Loucy (cell line): ENCODE measurements at regions not wholly inside any gene's neighbourhood (a gene's known extent, or its start where the extent isn't known, plus 50 kb on each side); places are given as distances from the start of the nearest gene placed in this dataset.

Source experiments
- H2AFZ ChIP-seq: fragments of 200-600 bp; sonication (generic); 2 replicates; pipeline ENCODE4 v1.6.0; 2016; ENCODE audit warnings: antibody characterized with exemption, mild to moderate bottlenecking, low read length, moderate library complexity
- H3F3A ChIP-seq: fragments of 200-600 bp; 2 replicates; pipeline ENCODE4 v1.6.0; 2016; ENCODE audit warnings: antibody characterized with exemption, low read depth, mild to moderate bottlenecking
- H3K27me3 ChIP-seq: fragments of 200-600 bp; sonication (generic); 2 replicates; pipeline ENCODE4 v1.6.1; 2014; ENCODE audit warnings: low read length, mild to moderate bottlenecking; ENCODE audit not compliant: insufficient read depth, poor library complexity, severe bottlenecking
- H3K36me3 ChIP-seq: fragments of 200-600 bp; sonication (generic); 2 replicates; pipeline ENCODE4 v1.6.1; 2016; ENCODE audit warnings: low read length; ENCODE audit not compliant: insufficient read depth
- H3K4me1 ChIP-seq: fragments of 200-600 bp; sonication (generic); 2 replicates; pipeline ENCODE4 v1.5.1; 2014; ENCODE audit warnings: low read length, mild to moderate bottlenecking; ENCODE audit not compliant: insufficient read depth, poor library complexity, severe bottlenecking
- H3K4me2 ChIP-seq: fragments of 200-600 bp; sonication (generic); 2 replicates; pipeline ENCODE4 v1.6.0; 2014; ENCODE audit warnings: antibody characterized with exemption, low read length, low read depth, mild to moderate bottlenecking; ENCODE audit not compliant: poor library complexity, severe bottlenecking
- H3K4me3 ChIP-seq: fragments of 200-600 bp; sonication (generic); 2 replicates; pipeline ENCODE4 v1.5.1; 2014; ENCODE audit warnings: low read length, mild to moderate bottlenecking, mixed read lengths; ENCODE audit not compliant: poor library complexity, severe bottlenecking
- H3K79me2 ChIP-seq: fragments of 200-600 bp; sonication (generic); 2 replicates; pipeline ENCODE4 v1.6.1; 2014; ENCODE audit warnings: low read length; ENCODE audit not compliant: insufficient read depth
- H3K9ac ChIP-seq: fragments of 200-600 bp; sonication (generic); 2 replicates; pipeline ENCODE4 v1.6.0; 2014; ENCODE audit warnings: mild to moderate bottlenecking, low read depth, low read length, moderate library complexity; ENCODE audit not compliant: poor library complexity, severe bottlenecking
- H3K9me2 ChIP-seq: fragments of 200-600 bp; sonication (generic); replicated peaks from 2 replicates; pipeline ENCODE4 v1.6.1; 2016; ENCODE audit warnings: low read depth, low read length, mixed read lengths
- H3K9me3 ChIP-seq: fragments of 200-600 bp; sonication (generic); 2 replicates; pipeline ENCODE4 v1.6.1; 2014; ENCODE audit warnings: mild to moderate bottlenecking, antibody characterized with exemption, low read length, low read depth; ENCODE audit not compliant: insufficient read depth
- H4K20me1 ChIP-seq: fragments of 200-600 bp; sonication (generic); 2 replicates; pipeline ENCODE4 v1.6.0; 2014; ENCODE audit warnings: antibody characterized with exemption, low read length, mild to moderate bottlenecking; ENCODE audit not compliant: insufficient read depth, poor library complexity, severe bottlenecking
- EZH2phosphoT487 ChIP-seq: fragments of 200-600 bp; IDR thresholded peaks from 2 replicates; pipeline ENCODE4 v1.6.1; 2018; ENCODE audit warnings: antibody characterized with exemption, mild to moderate bottlenecking, moderate library complexity, borderline replicate concordance
- TF ChIP-seq, protein P1 (sequence below): fragments of 200-600 bp; sonication (generic); conservative IDR thresholded peaks from 2 replicates; pipeline ENCODE4 v1.5.1; 2014; ENCODE audit warnings: mild to moderate bottlenecking, antibody characterized with exemption, low read length

DNA sequence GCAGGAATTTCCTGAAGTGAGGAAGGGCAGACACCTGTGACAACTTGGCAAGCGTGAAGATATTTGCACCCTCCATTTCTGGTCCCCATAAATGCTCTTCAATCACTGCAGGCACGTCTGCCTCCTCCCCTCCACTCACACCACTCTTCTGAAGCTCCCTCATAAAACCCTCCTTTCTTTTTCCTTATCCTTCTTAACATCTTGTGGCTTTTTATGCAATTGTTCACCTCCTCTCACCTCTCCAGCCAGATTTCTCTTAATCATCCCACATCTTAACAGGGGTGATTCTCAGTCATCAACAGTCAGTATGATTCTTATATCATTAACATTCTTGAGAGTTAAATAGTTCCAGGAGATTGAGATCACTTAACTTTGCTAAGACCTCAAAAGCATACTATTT lies 277.4 kb downstream of the SPRY1 start:
- H2AFZ ChIP-seq: no peak overlapping the region

DNA sequence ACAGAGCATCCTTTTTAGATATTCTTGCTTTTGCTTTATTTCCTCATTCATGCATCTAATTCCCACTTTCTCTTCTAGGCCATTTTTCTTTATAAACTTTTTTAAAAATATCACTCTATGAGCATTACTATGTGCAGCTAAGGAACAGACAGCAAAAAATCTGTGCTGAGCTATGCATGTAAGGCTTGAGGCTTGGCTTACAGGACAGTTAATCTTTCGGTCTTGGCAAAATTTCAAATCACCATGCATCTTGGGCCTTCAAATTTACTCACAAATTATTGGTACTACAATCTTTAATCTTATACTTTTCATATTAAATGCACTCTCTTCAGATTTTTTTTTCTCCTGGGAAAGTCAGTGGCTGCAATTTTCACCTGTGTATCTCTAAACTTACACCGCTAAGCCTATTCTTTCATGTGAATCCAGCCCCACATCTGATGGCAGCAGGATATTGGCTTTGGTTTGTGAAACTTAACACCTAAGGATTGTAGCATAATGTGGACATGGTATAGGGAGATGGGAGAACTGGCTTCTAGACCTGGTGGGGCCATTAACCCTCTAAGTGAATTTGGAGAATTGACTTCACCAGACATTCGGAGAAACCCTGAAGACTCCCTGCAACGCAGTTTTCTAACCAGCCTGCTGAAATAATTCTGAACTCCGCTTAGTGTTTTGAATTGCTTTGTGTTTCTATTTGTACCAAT lies 278.3 kb downstream of the SPRY1 start:
- Histone ChIP-seq H4K20me1 (no peaks in the 10 kb centered on the region), H3K9me3 (no peaks in the 10 kb centered on the region), H3K9me2 (no peaks in the 10 kb centered on the region), H3K9ac (no peak overlapping the region), H3K79me2 (no peaks in the 10 kb centered on the region), H2AFZ (peak overlapping the region; percentile 24; the same call in 1 of the 2 replicates), H3K27me3 (no peaks in the 10 kb centered on the region), H3F3A (no peaks in the 10 kb centered on the region), H3K36me3 (no peaks in the 10 kb centered on the region), H3K4me1 (no peaks in the 10 kb centered on the region), H3K4me2 (peak overlapping the region; percentile 39), H3K4me3 (no peak overlapping the region)
- no peak for TF ChIP-seq EZH2phosphoT487
- TF ChIP-seq, protein P1, sequence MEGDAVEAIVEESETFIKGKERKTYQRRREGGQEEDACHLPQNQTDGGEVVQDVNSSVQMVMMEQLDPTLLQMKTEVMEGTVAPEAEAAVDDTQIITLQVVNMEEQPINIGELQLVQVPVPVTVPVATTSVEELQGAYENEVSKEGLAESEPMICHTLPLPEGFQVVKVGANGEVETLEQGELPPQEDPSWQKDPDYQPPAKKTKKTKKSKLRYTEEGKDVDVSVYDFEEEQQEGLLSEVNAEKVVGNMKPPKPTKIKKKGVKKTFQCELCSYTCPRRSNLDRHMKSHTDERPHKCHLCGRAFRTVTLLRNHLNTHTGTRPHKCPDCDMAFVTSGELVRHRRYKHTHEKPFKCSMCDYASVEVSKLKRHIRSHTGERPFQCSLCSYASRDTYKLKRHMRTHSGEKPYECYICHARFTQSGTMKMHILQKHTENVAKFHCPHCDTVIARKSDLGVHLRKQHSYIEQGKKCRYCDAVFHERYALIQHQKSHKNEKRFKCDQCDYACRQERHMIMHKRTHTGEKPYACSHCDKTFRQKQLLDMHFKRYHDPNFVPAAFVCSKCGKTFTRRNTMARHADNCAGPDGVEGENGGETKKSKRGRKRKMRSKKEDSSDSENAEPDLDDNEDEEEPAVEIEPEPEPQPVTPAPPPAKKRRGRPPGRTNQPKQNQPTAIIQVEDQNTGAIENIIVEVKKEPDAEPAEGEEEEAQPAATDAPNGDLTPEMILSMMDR: no peak

More for the DNA sequence above, 277.4 kb downstream of the SPRY1 start:
- Histone ChIP-seq H3K9ac (no peak overlapping the region), H3K9me3 (no peaks in the 10 kb centered on the region), H3K4me1 (no peaks in the 10 kb centered on the region), H3K36me3 (no peaks in the 10 kb centered on the region), H3F3A (no peaks in the 10 kb centered on the region), H3K79me2 (no peaks in the 10 kb centered on the region), H3K27me3 (no peaks in the 10 kb centered on the region), H3K4me2 (no peak overlapping the region), H3K4me3 (no peak overlapping the region), H4K20me1 (no peaks in the 10 kb centered on the region), H3K9me2 (no peaks in the 10 kb centered on the region)
- TF ChIP-seq, protein P1: no peak
- no peak for TF ChIP-seq EZH2phosphoT487

DNA sequence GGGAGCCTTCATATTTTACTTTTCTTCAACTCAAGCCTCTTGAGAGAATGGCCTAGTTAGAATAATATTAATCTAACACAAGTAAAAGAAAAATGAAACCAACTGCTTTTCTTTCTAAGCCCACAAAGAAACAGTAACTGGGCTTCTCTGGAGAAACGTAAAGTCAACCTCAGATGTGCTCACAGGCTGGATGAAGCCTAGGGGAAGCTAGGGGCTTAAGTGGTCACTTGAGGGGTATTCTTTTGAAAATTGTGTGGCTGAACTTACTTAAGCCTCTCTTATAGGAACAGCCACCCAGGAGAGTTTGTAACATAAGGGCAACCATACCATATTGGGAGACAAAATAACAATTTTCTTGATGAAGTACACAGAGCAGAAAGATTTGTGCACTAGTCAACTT lies 279.0 kb downstream of the SPRY1 start:
- Histone ChIP-seq H3K9me2 (no peaks in the 10 kb centered on the region), H3K4me2 (peak overlapping the region; percentile 39), H3K27me3 (no peaks in the 10 kb centered on the region)

More for the DNA sequence above, 279.0 kb downstream of the SPRY1 start:
- Histone ChIP-seq H3F3A (no peaks in the 10 kb centered on the region), H4K20me1 (no peaks in the 10 kb centered on the region), H3K4me1 (no peaks in the 10 kb centered on the region), H3K9ac (no peak overlapping the region), H2AFZ (peak overlapping the region; percentile 24; the same call in 1 of the 2 replicates), H3K79me2 (no peaks in the 10 kb centered on the region), H3K4me3 (no peak overlapping the region), H3K36me3 (no peaks in the 10 kb centered on the region), H3K9me3 (no peaks in the 10 kb centered on the region)
- TF ChIP-seq, protein P1: no peak
- no peak for TF ChIP-seq EZH2phosphoT487
